Suppressor macrophage treated with lipopolysaccharide for 4 hours (primary cell): ENCODE measurements at regions not wholly inside any gene's neighbourhood (a gene's known extent, or its start where the extent isn't known, plus 50 kb on each side); places are given as distances from the start of the nearest gene placed in this dataset.
"Not testable (repeated sequence)": the region's sequence is repeated elsewhere in the genome, so short reads cannot be mapped to it uniquely, and the experiment has no call there.

Source experiments
- DNase-seq: peaks from one replicate; pipeline ENCODE4 v3.0.0-alpha.2; 2020

DNA sequence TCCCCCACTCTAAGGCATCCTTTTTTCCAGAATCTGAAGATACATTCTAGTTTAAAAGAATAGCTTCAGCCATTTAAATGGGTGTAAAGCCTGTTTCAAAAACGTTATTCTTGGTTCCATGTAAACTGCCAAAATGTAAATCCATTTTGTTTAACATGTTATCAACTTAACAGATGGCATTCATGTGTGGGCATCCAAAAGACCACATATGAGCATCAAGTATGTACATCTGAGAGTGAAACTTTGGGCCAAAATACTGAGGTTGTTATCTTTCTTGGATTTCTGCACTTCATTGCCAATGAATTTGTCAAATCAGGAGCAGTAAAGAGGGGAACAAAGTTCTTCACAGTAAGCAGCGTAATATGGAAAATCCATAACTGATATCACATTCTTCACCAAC, 395.4 kb downstream of the ZNF804A start:
- DNase-seq, result no peak

DNA sequence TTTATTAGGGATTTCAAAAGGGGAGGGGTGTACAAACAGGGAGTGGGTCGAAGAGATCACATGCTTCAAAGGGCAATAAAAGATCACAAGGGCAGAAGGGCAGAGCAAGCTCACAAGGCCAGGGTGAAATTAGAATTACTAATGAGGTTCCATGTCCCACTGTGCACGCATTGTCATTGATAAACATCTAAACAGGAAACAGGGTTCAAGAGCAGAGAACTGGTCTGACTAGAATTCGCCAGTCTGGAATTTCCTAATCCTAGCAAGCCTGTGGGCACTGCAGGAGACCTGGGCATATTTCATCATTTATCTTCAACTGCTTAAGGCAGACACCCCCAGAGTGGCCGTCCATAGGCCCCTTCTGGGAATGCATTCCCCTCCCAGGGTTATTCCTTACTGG, 408.2 kb downstream of the ZNF804A start:
- no peak for DNase-seq

DNA sequence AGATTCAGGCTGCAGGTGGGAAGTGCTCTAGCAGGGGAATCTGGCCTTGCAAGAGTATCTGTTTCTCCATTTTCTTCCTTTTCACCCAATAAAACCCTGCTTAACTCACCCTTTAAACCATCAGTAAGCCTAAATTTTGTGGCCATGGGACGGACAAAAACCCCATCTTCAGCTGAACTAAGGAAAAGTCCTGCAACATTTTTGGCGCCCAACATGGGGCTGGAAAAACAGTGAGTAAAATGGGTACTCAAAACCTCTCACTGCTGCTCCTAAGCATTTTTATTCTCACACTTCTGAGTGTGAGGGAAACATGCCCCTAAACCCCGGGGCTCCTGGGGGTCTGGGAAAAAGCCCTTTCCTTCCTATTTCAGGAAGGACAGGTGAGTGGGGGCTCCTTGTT, 414.3 kb downstream of the ZNF804A start:
- DNase-seq, result no peak

DNA sequence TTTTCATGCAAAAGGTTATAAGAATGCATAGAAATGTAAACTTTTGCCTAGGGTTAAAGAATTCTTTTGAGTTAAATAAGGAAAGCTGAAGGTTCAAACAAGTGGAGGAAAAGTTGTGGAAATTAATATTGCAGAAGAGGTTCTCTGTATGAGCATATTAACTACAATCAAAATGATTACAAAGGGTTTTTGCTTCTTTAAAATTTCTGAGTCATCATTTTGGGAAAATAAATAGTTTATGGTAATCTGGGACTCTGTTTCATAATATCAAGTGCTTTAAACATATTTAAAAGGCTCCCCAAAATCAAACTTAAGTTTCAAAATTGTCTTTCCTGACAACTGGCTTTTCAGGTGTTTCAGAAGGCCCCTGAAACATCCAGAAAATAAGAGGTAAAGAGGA, 415.7 kb downstream of the ZNF804A start:
- DNase-seq, result no peak

DNA sequence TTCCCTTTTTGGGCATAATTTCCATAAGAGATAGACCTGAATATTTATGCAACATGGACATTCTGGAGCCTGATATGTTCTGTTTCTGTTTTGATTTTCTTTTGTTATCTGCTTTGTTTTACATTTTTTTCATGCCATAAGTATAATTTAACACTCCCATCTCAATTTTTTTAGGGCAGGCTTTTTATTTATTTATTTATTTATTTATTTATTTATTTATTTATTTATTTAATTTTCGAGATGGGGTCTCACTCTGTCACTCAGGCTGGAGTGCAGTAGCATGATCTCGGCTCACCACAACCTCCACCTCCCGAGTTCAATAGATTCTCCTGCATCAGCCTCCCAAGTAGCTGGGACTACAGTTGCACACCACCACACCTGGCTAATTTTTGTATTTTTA, 427.6 kb downstream of the ZNF804A start:
- not testable (repeated sequence) for DNase-seq

DNA sequence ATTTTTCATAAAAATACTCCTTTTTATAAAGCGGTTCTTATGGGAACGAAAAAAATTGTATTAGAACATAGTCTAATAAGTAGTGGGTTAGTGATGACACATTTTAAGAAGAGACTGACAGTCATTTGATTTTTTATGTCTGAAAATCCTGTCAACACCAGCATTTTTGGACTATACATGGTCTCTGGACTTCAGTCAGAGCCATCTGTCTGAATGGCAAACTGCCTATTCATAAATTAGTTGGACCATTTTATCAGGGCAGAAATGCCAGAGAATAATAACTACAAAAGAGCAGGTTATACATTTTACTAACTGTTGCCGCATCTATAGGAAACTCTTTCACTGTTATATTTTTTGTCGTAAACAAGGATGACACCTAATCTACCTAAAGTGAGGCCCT, 437.6 kb downstream of the ZNF804A start:
- DNase-seq, result no peak

DNA sequence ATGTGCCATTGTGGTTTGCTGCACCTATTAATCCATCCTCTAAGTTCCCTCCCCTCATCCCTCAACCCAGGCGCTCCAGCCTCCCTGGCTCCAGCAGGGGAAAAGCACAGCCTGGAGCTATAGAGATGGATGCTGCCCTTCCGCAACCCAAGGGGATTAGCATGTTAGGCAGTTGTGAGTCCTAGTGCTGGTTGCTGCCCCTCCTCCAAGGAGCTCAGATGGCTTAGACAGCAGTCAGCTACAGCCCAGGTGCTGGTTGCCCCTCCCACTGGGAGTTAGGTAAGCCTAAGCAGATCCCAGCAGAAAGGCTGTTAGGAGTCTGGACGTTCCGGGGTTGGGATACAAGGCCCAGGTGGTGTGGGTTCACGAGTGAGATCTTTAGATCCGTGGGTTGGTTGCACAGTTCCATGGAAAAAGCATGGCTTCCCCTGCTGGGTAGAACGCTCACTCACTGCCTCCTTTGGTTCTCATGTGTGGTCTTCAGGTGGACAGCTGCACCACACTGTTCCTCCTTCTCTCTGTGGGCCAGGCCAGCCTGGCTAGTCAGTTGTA, 446.1 kb downstream of the ZNF804A start:
- DNase-seq, result no peak

DNA sequence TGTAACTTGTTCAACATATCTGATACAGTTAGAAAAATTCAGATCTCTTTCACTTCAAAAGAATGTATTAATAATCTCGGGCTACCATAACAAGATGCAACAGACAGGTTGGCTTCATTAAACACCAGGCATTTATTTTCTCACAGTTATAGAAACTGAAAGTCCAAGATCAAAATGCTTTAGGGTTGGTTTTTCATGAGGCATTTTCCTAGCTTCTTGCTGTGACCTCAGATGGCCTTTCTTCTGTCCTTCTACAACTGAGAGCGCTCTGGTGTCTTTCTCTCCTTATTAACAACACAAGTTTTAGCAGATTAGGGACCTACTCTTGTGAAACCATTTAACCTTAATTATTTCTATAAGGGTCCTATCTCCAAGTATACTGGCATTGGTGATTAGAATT, 452.5 kb downstream of the ZNF804A start:
- no peak for DNase-seq

DNA sequence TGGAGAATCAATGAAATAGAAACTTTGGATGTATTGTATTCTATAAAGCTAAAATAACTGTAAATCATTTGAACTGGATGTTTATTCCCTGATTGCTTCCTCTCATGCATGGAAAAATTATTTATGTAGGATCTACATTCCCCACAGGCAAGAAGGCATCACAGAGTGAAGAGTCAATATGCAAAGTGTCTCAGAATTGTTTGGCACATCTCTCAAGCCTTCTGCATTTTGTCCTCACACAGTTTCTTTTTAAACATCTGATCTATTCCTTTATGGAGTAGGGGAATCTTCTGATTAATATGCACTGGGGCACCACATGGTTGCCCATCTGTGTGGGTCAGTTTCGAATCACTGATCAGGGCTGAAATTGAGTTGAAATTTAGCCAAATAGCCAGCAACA, 465.4 kb downstream of the ZNF804A start:
- DNase-seq, result no peak

DNA sequence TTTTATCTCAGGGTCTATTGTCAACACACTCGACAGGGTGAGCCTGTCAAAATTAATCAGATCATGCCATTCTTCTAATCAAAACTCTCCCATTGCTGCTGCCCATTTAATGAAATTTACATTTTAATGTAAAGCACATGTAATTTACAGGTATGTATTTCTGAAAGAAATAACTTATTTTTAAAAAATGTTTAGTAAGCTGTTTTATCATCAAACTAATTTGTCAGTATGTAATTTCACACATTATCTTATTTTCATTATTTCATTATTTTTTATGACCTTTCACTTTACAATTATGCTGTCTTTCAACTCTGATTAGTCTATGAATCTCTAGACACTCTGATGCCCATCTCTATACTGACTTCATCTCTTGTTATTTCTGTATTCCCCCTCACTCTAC, 467.8 kb downstream of the ZNF804A start:
- no peak for DNase-seq

DNA sequence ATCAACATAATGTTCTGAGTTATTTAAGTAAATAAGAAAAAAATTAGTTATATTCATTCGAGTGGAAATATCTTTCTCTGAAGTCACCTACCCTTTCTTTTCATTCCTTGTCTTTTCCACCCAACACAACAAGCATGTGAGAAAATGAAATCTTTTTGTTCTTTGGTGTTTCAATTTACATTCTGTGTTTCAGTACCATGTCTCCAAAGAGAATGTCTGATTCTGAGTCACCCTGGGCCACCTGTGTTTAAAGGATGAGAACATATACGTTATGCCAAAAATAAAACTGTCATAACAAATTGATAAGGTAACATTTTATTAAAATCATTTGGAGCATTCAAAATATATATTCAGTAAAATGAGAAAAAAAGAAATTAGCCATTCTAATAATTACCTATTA, 470.8 kb downstream of the ZNF804A start:
- DNase-seq, result no peak

DNA sequence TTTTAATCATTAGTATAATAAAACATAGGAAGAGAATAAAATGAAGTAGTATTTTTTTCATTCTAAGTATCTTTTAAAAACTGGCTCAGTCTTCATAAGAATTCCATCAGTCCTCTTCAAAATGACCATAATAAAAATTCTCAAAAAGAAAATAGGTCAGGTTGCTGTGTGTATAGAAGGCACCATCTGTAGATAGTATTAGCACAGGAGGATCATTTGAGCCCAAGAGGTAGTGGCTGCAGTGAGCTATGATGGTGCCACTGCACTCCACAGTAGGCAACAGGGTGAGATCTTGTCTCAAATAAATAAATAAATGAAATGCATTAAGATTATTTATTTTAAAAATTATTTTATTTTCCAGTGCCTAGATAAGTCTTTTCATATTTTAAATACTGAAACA, 475.8 kb downstream of the ZNF804A start:
- DNase-seq, result no peak

DNA sequence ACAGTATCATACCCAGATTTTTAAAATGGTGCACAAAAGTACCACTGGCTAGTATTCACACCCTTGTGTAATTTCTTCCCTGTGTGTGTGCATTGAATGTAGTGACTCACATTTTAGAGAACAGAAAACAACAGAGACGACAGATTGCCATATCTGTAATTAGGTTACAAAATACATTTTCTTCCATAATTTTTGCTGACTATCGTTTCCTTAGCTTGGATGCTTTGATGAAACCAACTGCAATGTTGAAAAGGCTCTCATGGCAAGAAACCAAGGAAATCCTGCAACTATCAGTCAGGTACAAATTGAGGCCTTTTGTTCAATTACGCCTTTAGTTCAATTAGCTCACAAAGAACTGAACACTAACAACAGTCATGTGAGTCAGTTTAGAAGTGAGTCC, 484.4 kb downstream of the ZNF804A start:
- DNase-seq, result no peak

DNA sequence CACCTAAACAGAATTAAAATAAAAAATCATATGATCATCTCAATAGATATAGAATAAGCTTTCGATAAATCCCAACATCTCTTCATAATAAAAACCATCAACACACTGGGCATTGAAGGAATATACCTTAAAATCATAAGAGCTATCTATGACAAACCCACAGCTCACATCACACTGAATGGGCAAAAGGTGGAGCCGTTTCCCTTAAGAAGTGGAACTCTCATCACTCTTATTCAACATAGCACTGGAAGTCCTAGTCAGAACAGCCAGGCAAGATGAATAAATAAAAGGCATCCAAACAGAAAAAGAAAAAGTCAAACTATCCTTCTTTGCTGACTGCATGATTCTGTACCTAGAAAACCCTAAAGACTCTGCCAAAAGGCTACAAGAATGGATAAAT, 510.3 kb downstream of the ZNF804A start:
- DNase-seq, result no peak

DNA sequence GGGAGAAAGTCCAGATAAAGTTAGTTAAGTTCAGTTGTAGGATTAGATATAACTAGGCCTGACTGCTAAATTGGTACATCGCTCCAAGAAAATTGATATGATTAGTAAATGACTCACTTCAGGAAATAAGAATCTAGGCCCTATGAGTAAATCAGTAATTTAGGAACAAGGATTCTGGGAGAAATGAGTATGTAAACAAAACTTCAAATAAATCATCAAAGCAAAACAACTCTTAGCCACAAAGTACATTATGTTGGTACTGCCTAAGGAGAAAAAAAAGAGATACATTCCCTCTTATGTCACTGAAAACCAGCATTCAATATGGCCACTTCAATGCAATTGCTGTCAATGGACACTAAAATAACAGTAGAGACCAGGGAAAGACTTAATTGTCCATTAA, 529.1 kb downstream of the ZNF804A start:
- no peak for DNase-seq

DNA sequence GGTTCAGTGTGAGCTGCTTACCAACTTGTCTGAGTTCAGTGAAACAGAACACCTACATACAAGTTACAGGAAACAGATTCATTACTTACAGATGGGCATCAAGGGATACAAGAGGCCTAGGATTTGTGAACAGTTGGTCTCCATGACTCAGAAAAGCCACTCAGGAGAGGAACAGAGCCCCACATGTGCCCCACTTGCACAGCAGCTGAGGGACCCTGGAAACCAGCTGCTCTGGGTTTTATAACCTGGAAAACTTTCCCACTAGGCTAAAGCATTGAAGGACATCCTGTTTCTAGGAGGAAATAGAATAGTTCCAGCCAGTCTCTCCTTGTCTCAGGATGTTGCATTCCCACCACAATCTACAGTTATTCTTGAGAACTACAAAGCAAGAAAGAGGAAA, 530.0 kb downstream of the ZNF804A start:
- DNase-seq, result no peak

DNA sequence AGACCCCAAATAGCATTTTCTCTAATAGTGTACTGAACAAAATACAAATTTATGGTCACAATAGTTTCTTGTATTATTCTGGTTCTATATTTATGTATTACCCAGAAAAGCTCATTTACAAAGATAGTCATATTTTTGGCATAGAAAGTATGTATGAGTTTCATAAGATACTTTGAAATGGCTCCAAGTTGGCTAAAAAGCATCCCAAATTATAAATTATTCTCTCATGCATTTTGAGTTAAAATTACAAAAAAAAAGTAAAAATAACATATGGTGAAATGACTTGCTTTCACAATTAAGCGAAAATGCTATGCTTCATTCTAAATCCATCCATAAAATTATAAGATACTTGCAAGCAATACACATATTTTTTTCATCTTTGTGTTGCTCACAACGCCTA, 530.7 kb downstream of the ZNF804A start:
- DNase-seq, result no peak

DNA sequence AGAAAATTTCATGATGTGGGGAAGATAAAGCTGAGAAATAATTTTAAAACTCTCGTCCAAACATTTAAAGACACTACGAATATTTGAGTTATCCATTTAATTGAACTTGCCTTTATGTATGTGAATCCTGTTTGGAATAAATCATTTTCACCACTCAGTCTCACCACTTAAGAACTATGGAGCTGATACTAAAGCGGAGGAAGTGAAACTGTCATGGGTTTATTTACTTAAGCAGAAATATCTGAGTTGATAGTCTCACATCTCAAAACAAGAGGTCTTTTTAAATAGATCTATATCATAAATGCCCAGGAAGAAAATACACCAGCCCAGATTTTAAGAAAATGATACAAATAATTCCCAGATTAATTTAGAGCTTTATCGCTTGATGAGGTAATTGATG, 532.4 kb downstream of the ZNF804A start:
- no peak for DNase-seq

DNA sequence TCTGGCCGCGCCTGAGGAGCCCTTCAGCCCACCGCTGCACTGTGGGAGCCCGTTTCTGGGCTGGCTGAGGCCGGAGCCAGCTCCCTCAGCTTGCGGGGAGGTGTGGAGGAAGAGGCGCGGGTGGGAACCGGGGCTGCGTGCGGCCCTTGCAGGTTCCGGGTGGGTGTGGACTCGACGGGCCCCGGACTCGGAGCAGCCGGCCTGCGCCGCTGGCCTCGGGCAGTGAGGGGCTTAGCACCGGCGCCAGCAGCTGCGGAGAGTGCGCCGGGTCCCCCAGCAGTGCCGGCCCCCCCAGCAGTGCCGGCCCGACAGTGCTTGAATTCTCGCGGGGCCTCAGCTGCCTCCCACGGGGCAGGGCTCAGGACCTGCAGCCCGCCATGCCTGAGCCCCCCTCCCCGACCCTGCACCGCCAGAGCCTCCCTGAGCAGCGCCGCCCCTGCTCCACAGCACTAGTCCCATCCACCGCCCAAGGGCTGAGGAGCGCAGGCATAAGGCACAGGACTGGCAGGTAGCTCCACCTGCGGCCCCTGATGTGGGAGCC, 534.2 kb downstream of the ZNF804A start:
- no peak for DNase-seq

DNA sequence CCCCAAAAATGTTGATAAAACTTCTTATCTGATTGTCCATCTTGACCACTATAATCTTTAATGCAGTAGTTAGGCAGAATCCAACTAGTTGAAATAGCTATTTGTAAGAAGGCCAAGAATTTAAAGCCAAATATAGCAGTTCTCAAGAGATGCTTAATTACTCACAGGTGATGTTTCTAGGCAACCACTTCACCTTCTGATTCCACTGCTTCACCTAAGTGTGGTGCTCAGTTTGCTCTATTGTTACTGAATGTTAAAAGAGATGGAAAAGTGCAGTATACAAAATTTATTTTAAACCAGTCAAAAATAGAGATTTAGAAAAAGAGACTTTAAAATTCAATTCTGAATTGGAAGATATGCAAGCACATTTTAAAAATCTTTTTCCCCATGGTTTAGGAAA, 539.4 kb downstream of the ZNF804A start:
- no peak for DNase-seq

DNA sequence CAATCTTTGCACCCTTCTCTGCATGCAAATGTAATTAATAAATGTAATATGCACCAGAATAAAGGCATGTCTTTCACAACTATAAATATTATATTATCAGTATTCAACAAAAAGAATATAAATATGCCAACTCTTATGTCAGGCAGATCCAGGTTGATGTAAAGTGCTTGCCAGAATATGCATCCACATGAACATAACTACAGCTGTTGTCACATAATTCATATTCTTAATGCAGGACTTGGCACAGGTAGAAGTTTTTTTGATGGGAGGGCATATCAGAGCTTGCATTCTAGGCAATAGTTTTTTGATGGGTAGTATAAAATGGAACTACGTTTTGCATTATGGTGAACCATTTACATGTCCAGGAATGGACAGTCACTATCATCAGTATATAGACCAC, 544.3 kb downstream of the ZNF804A start:
- DNase-seq, result no peak

DNA sequence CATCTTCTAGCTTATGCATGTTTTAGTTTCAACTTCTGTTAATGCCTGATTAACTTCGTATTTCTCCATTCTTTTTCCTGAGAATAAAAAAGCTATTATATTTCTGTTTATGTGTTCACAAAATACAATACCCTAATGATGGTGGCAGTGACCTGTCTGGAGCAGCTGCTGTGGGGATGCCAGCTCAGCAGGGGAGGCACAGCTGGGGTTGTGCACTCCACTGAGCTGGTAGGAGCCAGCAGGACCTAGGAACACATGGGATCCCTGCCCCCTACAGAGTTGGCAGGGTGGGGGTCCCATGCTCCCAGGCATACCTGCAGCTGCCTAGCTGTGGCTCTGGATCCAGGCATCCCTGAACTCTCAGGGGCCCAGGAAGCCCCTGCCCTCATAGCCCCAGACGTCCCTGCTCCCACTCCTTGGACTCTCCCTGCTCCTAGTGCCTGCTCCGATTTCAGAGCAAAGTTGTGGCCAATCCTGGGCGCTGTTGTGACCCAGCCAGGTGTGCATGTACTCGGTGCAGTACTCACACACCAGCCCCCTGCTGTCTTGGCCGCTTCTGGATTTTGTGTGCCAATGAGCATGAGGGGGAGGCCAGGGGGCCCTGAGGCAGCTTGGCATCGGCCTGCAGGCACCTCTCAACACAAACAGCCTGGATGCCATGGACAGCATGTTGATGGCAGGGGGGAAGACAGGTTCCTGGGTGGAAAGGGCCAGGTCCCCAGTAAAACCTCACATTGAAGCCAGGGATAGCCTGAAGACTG, 546.0 kb downstream of the ZNF804A start:
- DNase-seq, result no peak

DNA sequence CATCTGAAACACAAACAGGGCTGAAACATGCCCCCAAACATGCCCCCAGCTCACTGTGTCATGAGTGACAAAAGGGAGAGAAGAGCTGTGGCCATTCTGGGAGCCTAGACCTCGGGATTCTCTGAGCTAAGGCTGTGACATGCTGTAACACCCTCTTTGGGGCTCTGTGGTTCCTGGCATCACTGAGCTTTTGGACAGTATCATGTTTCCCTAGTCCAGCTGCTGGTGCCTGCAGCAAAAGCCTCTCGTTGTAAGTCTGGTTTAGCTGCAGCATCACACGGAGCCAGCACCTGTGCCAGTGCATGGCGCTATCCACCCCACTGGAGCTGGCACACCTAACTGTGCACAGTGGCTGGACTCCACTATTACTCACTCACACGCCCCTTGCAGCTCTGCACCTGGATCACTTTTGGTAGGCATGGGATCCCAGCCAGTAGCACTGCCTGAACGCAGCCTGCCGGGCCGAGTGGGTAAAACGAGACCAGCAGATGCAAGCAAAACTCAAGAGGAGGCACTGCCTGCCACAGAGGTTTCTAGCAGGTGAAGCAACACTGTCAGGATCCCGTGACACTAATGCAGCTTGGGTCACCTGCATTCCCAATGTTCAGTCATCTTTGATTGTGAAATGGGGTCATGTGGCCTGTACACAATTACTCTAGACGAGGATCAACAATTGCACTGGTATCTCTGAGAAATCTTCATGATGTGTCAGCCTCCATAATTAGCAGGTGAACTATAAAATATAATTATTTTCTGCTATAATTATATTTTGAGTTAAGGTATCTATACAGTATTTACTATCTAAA, 547.2 kb downstream of the ZNF804A start:
- no peak for DNase-seq

DNA sequence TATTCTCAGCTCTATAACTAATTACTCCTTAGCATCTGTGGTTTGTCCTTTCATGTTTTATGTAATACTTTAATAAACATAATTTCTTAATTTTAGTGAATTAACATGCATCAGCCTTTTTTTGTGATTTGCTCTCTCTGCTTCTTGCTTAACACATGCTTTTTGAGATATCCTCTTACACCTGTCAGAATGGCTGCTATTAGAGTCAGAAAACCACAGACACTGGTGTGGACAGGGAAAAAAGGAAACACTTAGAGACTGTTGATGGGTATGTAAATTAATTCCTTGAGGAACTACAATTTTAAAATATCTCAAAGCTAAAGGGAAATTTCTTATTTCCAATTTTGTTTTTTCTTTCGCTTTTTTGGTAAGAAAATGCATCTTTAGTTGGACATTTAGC, 549.0 kb downstream of the ZNF804A start:
- DNase-seq, result no peak
